SK-N-SH treated with all-trans-retinoic acid at 6 μM for 48 hours (cell line): ENCODE measurements at regions not wholly inside any gene's neighbourhood (a gene's known extent, or its start where the extent isn't known, plus 50 kb on each side); places are given as distances from the start of the nearest gene placed in this dataset.
"Not testable (repeated sequence)": the region's sequence is repeated elsewhere in the genome, so short reads cannot be mapped to it uniquely, and the experiment has no call there.

Experiments used
- ATAC-seq: fragments of 200-7000 bp; cut with Tn5 transposase; 3 replicates; pipeline ENCODE4 v1.9.1; 2020; ENCODE audit warnings: mild to moderate bottlenecking, moderate library complexity
- ARNTL ChIP-seq: fragments of 450-650 bp; formaldehyde crosslinking; IDR thresholded peaks from 2 replicates; pipeline ENCODE4 v1.5.0; 2020; ENCODE audit warnings: low read depth, mild to moderate bottlenecking, moderate library complexity, borderline replicate concordance
- BACH2 ChIP-seq: fragments of 250-450 bp; sonication (Bioruptor Pico); IDR thresholded peaks from 2 replicates; pipeline ENCODE4 v1.9.0; 2021; ENCODE audit warnings: mild to moderate bottlenecking, borderline replicate concordance
- CSDC2 ChIP-seq: fragments of 250-450 bp; sonication (Bioruptor Pico); IDR thresholded peaks from 2 replicates; pipeline ENCODE4 v1.5.0; 2020; ENCODE audit warnings: mild to moderate bottlenecking, moderate library complexity
- GLIS3 ChIP-seq: fragments of 250-450 bp; sonication (Bioruptor Pico); IDR thresholded peaks from 2 replicates; pipeline ENCODE4 v1.5.0; 2020; ENCODE audit warnings: mild to moderate bottlenecking, moderate library complexity
- ISL1 ChIP-seq: fragments of 250-450 bp; sonication (Bioruptor Pico); IDR thresholded peaks from 2 replicates; pipeline ENCODE4 v2.1.2; 2022; ENCODE audit warnings: mild to moderate bottlenecking, moderate library complexity
- PPARA ChIP-seq: fragments of 250-450 bp; sonication (Bioruptor Pico); IDR thresholded peaks from 2 replicates; pipeline ENCODE4 v1.5.0; 2020; ENCODE audit warnings: mild to moderate bottlenecking, borderline replicate concordance
- SNAI2 ChIP-seq: fragments of 250-450 bp; sonication (Bioruptor Pico); IDR thresholded peaks from 2 replicates; pipeline ENCODE4 v1.5.0; 2020; ENCODE audit warnings: mild to moderate bottlenecking, moderate library complexity
- TCF4 ChIP-seq: fragments of 250-450 bp; sonication (Bioruptor Pico); IDR thresholded peaks from 2 replicates; pipeline ENCODE4 v1.8.0; 2021; ENCODE audit warnings: mild to moderate bottlenecking, moderate library complexity, borderline replicate concordance
- TOX ChIP-seq: fragments of 250-450 bp; sonication (Bioruptor Pico); IDR thresholded peaks from 2 replicates; pipeline ENCODE4 v1.8.0; 2021; ENCODE audit warnings: mild to moderate bottlenecking, moderate library complexity, borderline replicate concordance
- TSHZ2 ChIP-seq: fragments of 250-450 bp; sonication (Bioruptor Pico); IDR thresholded peaks from 2 replicates; pipeline ENCODE4 v1.5.0; 2020; ENCODE audit warnings: mild to moderate bottlenecking, moderate library complexity
- ZC3H10 ChIP-seq: fragments of 250-450 bp; sonication (Bioruptor Pico); IDR thresholded peaks from 2 replicates; pipeline ENCODE4 v1.5.1; 2021; ENCODE audit warnings: mild to moderate bottlenecking, moderate library complexity
- ZFP3 ChIP-seq: fragments of 250-450 bp; sonication (Bioruptor Pico); IDR thresholded peaks from 2 replicates; pipeline ENCODE4 v1.5.0; 2020; ENCODE audit warnings: mild to moderate bottlenecking, moderate library complexity
- ZFP30 ChIP-seq: fragments of 450-650 bp; formaldehyde crosslinking; IDR thresholded peaks from 2 replicates; pipeline ENCODE4 v1.5.0; 2022; ENCODE audit warnings: mild to moderate bottlenecking, moderate library complexity
- ZNF565 ChIP-seq: fragments of 450-650 bp; formaldehyde crosslinking; conservative IDR thresholded peaks from 2 replicates; pipeline ENCODE4 v1.5.0; 2020; ENCODE audit warnings: low read depth, mild to moderate bottlenecking, moderate library complexity
- ZNF70 ChIP-seq: fragments of 450-650 bp; formaldehyde crosslinking; IDR thresholded peaks from 2 replicates; pipeline ENCODE4 v1.5.0; 2020; ENCODE audit warnings: mild to moderate bottlenecking, moderate library complexity
- ZNF8 ChIP-seq: fragments of 450-650 bp; formaldehyde crosslinking; IDR thresholded peaks from 2 replicates; pipeline ENCODE4 v1.5.0; 2020; ENCODE audit warnings: mild to moderate bottlenecking, moderate library complexity
- TF ChIP-seq, protein P1 (sequence below): fragments of 250-450 bp; sonication (Bioruptor Pico); IDR thresholded peaks from 2 replicates; pipeline ENCODE4 v1.5.1; 2021; ENCODE audit warnings: mild to moderate bottlenecking, moderate library complexity
- TF ChIP-seq, protein P2 (sequence below): fragments of 250-450 bp; sonication (Bioruptor Pico); IDR thresholded peaks from 2 replicates; pipeline ENCODE4 v1.5.1; 2020; ENCODE audit warnings: low read depth, mild to moderate bottlenecking, moderate library complexity
- TF ChIP-seq, protein P3 (sequence below): fragments of 250-450 bp; sonication (Bioruptor Pico); IDR thresholded peaks from 2 replicates; pipeline ENCODE4 v1.8.0; 2021; ENCODE audit warnings: low read depth, mild to moderate bottlenecking, moderate library complexity, borderline replicate concordance
- TF ChIP-seq, protein P4 (sequence below): fragments of 250-450 bp; sonication (Bioruptor Pico); IDR thresholded peaks from 2 replicates; pipeline ENCODE4 v1.8.0; 2020; ENCODE audit warnings: mild to moderate bottlenecking, moderate library complexity, borderline replicate concordance

- TF ChIP-seq ZC3H10 (CRISPR knock-in tag) (no peak), ZFP30 (CRISPR knock-in tag) (no peak)
- TF ChIP-seq, protein P1, sequence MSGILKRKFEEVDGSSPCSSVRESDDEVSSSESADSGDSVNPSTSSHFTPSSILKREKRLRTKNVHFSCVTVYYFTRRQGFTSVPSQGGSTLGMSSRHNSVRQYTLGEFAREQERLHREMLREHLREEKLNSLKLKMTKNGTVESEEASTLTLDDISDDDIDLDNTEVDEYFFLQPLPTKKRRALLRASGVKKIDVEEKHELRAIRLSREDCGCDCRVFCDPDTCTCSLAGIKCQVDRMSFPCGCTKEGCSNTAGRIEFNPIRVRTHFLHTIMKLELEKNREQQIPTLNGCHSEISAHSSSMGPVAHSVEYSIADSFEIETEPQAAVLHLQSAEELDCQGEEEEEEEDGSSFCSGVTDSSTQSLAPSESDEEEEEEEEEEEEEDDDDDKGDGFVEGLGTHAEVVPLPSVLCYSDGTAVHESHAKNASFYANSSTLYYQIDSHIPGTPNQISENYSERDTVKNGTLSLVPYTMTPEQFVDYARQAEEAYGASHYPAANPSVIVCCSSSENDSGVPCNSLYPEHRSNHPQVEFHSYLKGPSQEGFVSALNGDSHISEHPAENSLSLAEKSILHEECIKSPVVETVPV (CRISPR knock-in tag), result no peak
- TF ChIP-seq, all 23 proteins: peak for 0
Observed at GRCh38 chr17:71872843-71873485, 247.9 kb upstream of the SOX9 start (continued).

GRCh38 chr17:71874773-71875172 lies 246.0 kb upstream of the SOX9 start:
- TF ChIP-seq ZNF8 (CRISPR knock-in tag), result peak; percentile 76
- not testable (repeated sequence) for ATAC-seq

- TF ChIP-seq ISL1 (no peak), GLIS3 (no peak), ZC3H10 (CRISPR knock-in tag) (no peak), ZNF8 (CRISPR knock-in tag) (no peak), ZFP3 (no peak), ARNTL (CRISPR knock-in tag) (no peak), BACH2 (CRISPR knock-in tag) (no peak)
- TF ChIP-seq, protein P2, sequence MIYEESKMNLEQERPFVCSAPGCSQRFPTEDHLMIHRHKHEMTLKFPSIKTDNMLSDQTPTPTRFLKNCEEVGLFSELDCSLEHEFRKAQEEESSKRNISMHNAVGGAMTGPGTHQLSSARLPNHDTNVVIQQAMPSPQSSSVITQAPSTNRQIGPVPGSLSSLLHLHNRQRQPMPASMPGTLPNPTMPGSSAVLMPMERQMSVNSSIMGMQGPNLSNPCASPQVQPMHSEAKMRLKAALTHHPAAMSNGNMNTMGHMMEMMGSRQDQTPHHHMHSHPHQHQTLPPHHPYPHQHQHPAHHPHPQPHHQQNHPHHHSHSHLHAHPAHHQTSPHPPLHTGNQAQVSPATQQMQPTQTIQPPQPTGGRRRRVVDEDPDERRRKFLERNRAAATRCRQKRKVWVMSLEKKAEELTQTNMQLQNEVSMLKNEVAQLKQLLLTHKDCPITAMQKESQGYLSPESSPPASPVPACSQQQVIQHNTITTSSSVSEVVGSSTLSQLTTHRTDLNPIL (CRISPR knock-in tag), result no peak
- ATAC-seq, result no peak
Observed at GRCh38 chr17:71878271-71878670, 242.5 kb upstream of the SOX9 start.

DNA sequence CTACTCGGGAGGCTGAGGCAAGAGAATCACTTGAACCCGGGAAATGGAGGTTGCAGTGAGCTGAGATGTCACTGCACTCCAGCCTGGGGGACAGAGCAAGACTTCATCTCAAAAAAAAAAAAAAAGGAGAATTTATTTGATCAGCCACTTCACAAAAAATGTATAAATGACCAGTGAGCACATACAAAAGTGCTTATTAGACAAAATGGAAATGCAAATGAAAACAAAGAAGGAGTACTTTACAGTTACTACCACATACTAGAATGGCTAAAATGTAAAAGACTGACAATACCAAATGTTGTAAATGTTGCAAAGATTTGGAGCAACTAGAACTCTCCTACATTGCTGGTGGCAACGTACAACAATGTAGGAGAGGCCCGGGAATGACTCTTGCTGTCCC lies 241.8 kb upstream of the SOX9 start:
- ATAC-seq, result no peak
- TF ChIP-seq TCF4 (CRISPR knock-in tag) (no peak), GLIS3 (no peak), ISL1 (no peak), CSDC2 (no peak), ARNTL (CRISPR knock-in tag) (no peak), ZNF70 (CRISPR knock-in tag) (no peak), SNAI2 (CRISPR knock-in tag) (no peak), ZNF565 (CRISPR knock-in tag) (no peak), TSHZ2 (CRISPR knock-in tag) (no peak), TOX (no peak), PPARA (CRISPR knock-in tag) (no peak)
- TF ChIP-seq, protein P3, sequence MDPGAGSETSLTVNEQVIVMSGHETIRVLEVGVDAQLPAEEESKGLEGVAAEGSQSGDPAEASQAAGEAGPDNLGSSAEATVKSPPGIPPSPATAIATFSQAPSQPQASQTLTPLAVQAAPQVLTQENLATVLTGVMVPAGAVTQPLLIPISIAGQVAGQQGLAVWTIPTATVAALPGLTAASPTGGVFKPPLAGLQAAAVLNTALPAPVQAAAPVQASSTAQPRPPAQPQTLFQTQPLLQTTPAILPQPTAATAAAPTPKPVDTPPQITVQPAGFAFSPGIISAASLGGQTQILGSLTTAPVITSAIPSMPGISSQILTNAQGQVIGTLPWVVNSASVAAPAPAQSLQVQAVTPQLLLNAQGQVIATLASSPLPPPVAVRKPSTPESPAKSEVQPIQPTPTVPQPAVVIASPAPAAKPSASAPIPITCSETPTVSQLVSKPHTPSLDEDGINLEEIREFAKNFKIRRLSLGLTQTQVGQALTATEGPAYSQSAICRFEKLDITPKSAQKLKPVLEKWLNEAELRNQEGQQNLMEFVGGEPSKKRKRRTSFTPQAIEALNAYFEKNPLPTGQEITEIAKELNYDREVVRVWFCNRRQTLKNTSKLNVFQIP (CRISPR knock-in tag), result no peak
- TF ChIP-seq, protein P4, sequence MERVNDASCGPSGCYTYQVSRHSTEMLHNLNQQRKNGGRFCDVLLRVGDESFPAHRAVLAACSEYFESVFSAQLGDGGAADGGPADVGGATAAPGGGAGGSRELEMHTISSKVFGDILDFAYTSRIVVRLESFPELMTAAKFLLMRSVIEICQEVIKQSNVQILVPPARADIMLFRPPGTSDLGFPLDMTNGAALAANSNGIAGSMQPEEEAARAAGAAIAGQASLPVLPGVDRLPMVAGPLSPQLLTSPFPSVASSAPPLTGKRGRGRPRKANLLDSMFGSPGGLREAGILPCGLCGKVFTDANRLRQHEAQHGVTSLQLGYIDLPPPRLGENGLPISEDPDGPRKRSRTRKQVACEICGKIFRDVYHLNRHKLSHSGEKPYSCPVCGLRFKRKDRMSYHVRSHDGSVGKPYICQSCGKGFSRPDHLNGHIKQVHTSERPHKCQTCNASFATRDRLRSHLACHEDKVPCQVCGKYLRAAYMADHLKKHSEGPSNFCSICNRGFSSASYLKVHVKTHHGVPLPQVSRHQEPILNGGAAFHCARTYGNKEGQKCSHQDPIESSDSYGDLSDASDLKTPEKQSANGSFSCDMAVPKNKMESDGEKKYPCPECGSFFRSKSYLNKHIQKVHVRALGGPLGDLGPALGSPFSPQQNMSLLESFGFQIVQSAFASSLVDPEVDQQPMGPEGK (CRISPR knock-in tag), result no peak
- TF ChIP-seq, protein P1 (CRISPR knock-in tag), result no peak
